HepG2 (cell line): ENCODE measurements at regions not wholly inside any gene's neighbourhood (a gene's known extent, or its start where the extent isn't known, plus 50 kb on each side); places are given as distances from the start of the nearest gene placed in this dataset.

Experiments
- ATAC-seq: fragments of 200-7000 bp; cut with Tn5 transposase; 3 replicates; pipeline ENCODE4 v1.9.1; 2020; ENCODE audit warnings: mild to moderate bottlenecking, moderate library complexity
- BruUV-seq: library from RNA; stranded (reverse); fragments of 400-500 nt; replicated peaks from 2 replicates; lab custom pipeline; 2021; lab: Mats Ljungman, UMichigan
- CTCF ChIA-PET: fragments of 300-600 bp; formaldehyde crosslinking; extraction: SDS; loops from one replicate; lab custom pipeline; 2021; ENCODE audit warnings: low total read pairs, inconsistent platforms, low intra/inter-chr PET ratio; lab: Yijun Ruan, JAX
- POLR2A ChIA-PET: fragments of 350-600 bp; sonication (Branson Sonifier 250); formaldehyde crosslinking; loops from one replicate; lab custom pipeline; 2020; ENCODE audit warnings: antibody characterized with exemption, inconsistent platforms; lab: Yijun Ruan, JAX
- DNase-seq: peaks from one replicate; pipeline ENCODE4 v3.0.0-alpha.2; 2015; ENCODE audit warnings: low spot score
- FAIRE-seq: peaks from 3 replicates; lab custom pipeline; 2011; peaks lifted over from hg19 to GRCh38; lab: Jason Lieb, UNC
- H2AFZ ChIP-seq: one replicate; pipeline ENCODE4 v1.6.1; 2011; ENCODE audit warnings: low read length, inconsistent platforms
- H3K27ac ChIP-seq: fragments of 300-600 bp; 3 replicates; pipeline ENCODE4 v1.8.0; 2011; ENCODE audit warnings: mixed run types, mild to moderate bottlenecking, mixed read lengths, low read length, inconsistent platforms; ENCODE audit not compliant: insufficient read depth; ENCODE audit errors: extremely low read length
- H3K27me3 ChIP-seq, 2 experiments: fragments of 200-600 bp in 1 of 2; 2 replicates in 1 of 2; 3 replicates in 1 of 2; pipeline versions ENCODE4 v1.6.0 to v1.8.0; 2011; ENCODE audit warnings: low read length in 2 of 2, mild to moderate bottlenecking in 2 of 2, moderate library complexity in 2 of 2, inconsistent platforms in 1 of 2; ENCODE audit not compliant: insufficient read depth in 2 of 2, control insufficient read depth in 1 of 2
- H3K36me3 ChIP-seq, 2 experiments: fragments of 200-600 bp in 1 of 2; replicated peaks in 1 of 2; 2 replicates in 1 of 2; 3 replicates in 1 of 2; pipeline versions ENCODE4 v1.5.1 to v1.8.0; 2011; ENCODE audit warnings: low read length in 2 of 2, inconsistent platforms in 1 of 2; ENCODE audit not compliant: insufficient read depth in 2 of 2, control insufficient read depth in 1 of 2
- H3K4me1 ChIP-seq: 2 replicates; pipeline ENCODE4 v1.5.1; 2012; ENCODE audit warnings: low read length, inconsistent platforms; ENCODE audit not compliant: insufficient read depth
- H3K4me2 ChIP-seq: 2 replicates; pipeline ENCODE4 v1.6.0; 2011; ENCODE audit warnings: low read depth, low read length, inconsistent platforms
- H3K4me3 ChIP-seq, 3 experiments: fragments of 200-600 bp in 1 of 3; sonication (generic), shearing (Covaris generic) in 1 of 3; replicated peaks in 1 of 3; 2 replicates each; pipeline ENCODE4 v1.5.1; 2011 to 2016; ENCODE audit warnings: low read length in 3 of 3, inconsistent platforms in 2 of 3, low read depth in 2 of 3, mild to moderate bottlenecking in 2 of 3, control low read depth in 1 of 3, mixed read lengths in 1 of 3; ENCODE audit not compliant: insufficient read depth in 1 of 3
- H3K79me2 ChIP-seq: one replicate; pipeline ENCODE4 v1.6.1; 2011; ENCODE audit warnings: low read length, inconsistent platforms; ENCODE audit not compliant: insufficient read depth
- H3K9ac ChIP-seq: 2 replicates; pipeline ENCODE4 v1.6.0; 2011; ENCODE audit warnings: mild to moderate bottlenecking, low read depth, low read length, inconsistent platforms; ENCODE audit not compliant: insufficient read depth
- H3K9me3 ChIP-seq: 2 replicates; pipeline ENCODE4 v1.5.1; 2012; ENCODE audit warnings: mild to moderate bottlenecking, low read length
- H4K20me1 ChIP-seq: 2 replicates; pipeline ENCODE4 v1.6.0; 2011; ENCODE audit warnings: inconsistent platforms, mild to moderate bottlenecking, low read length, moderate library complexity; ENCODE audit not compliant: insufficient read depth
- BRF2 ChIP-seq: sonication (generic); formaldehyde crosslinking; IDR thresholded peaks from 2 replicates; pipeline ENCODE4 v1.8.1; 2022; ENCODE audit warnings: mild to moderate bottlenecking, missing genetic modification reagents
- CBX1 ChIP-seq: IDR thresholded peaks from one replicate; pipeline ENCODE4 v1.6.1; 2016; ENCODE audit warnings: antibody characterized with exemption, low read depth
- FLYWCH1 ChIP-seq: sonication (generic); formaldehyde crosslinking; IDR thresholded peaks from 2 replicates; pipeline ENCODE4 v1.8.1; 2023; ENCODE audit warnings: mild to moderate bottlenecking, missing genetic modification reagents
- HIVEP1 ChIP-seq: sonication (generic); formaldehyde crosslinking; IDR thresholded peaks from 2 replicates; pipeline ENCODE4 v1.4.0; 2020; ENCODE audit warnings: mild to moderate bottlenecking, missing genetic modification reagents
- HOXA5 ChIP-seq: sonication (generic); formaldehyde crosslinking; IDR thresholded peaks from 2 replicates; pipeline ENCODE4 v1.4.0; 2020; ENCODE audit warnings: missing genetic modification reagents
- ISX ChIP-seq: sonication (generic); formaldehyde crosslinking; conservative IDR thresholded peaks from 2 replicates; pipeline ENCODE4 v1.5.0; 2020; ENCODE audit warnings: missing genetic modification reagents
- KDM1A ChIP-seq: IDR thresholded peaks from 2 replicates; pipeline ENCODE4 v1.6.1; 2016; ENCODE audit warnings: missing compliant biosample characterization
- ONECUT2 ChIP-seq: sonication (generic); formaldehyde crosslinking; IDR thresholded peaks from 2 replicates; pipeline ENCODE4 v1.4.0; 2020; ENCODE audit warnings: missing genetic modification reagents
- POGZ ChIP-seq: sonication (generic); formaldehyde crosslinking; IDR thresholded peaks from 2 replicates; pipeline ENCODE4 v1.4.0; 2020; ENCODE audit warnings: mild to moderate bottlenecking, missing genetic modification reagents
- POLR2G ChIP-seq: fragments of 200-400 bp; formaldehyde crosslinking; IDR thresholded peaks from 2 replicates; pipeline ENCODE4 v1.6.1; 2018; ENCODE audit warnings: mild to moderate bottlenecking, low read depth, low read length, moderate library complexity
- SRF ChIP-seq: IDR thresholded peaks from 2 replicates; pipeline ENCODE4 v1.6.1; 2011; ENCODE audit warnings: mild to moderate bottlenecking, low read depth, low read length, moderate library complexity
- TMF1 ChIP-seq: sonication (generic); formaldehyde crosslinking; IDR thresholded peaks from 2 replicates; pipeline ENCODE4 v1.8.1; 2022; ENCODE audit warnings: low read depth, missing genetic modification reagents
- ZFP36L2 ChIP-seq: sonication (generic); formaldehyde crosslinking; IDR thresholded peaks from 2 replicates; pipeline ENCODE4 v1.4.0; 2020; ENCODE audit warnings: missing genetic modification reagents
- ZNF232 ChIP-seq: sonication (generic); formaldehyde crosslinking; IDR thresholded peaks from 2 replicates; pipeline ENCODE4 v1.4.0; 2020; ENCODE audit warnings: missing genetic modification reagents, borderline replicate concordance
- ZNF333 ChIP-seq: sonication (generic); formaldehyde crosslinking; IDR thresholded peaks from 2 replicates; pipeline ENCODE4 v1.4.0; 2020; ENCODE audit warnings: mild to moderate bottlenecking, missing genetic modification reagents, borderline replicate concordance
- ZNF577 ChIP-seq: sonication (generic); formaldehyde crosslinking; IDR thresholded peaks from 2 replicates; pipeline ENCODE4 v1.4.0; 2020; ENCODE audit warnings: mild to moderate bottlenecking, low read depth, missing genetic modification reagents, borderline replicate concordance
- ZNF773 ChIP-seq: sonication (generic); formaldehyde crosslinking; IDR thresholded peaks from 2 replicates; pipeline ENCODE4 v1.4.0; 2020; ENCODE audit warnings: missing genetic modification reagents, borderline replicate concordance
- in situ Hi-C: cut with HindIII; loops from 2 replicates; pipeline ENCODE4 v1.10.0; 2017; ENCODE audit warnings: low pct_unique_long_range_greater_than_20kb; ENCODE audit not compliant: extremely low pct_ligation_motif_present
- intact Hi-C: fragments of 100-400 bp; cut with micrococcal nuclease; formaldehyde crosslinking; loops from one replicate; pipeline ENCODE4 v1.10.0; 2022; ENCODE audit not compliant: unreplicated experiment

- CTCF ChIA-PET: no interaction called here
- POLR2A ChIA-PET: no interaction called here
- BruUV-seq: no TSS peak
- no peaks in the 10 kb centered on the region for H4K20me1 ChIP-seq
- no peaks in the 10 kb centered on the region for H3K36me3 ChIP-seq
- FAIRE-seq (no peak), ATAC-seq (no peak), DNase-seq (no peak)
- intact Hi-C loops: no loop called here
- no peaks in the 10 kb centered on the region for H3K79me2 ChIP-seq
- in situ Hi-C loops: no loop called here
- H3K27ac ChIP-seq: no peak overlapping the region
- peaks cover 19% of the 10 kb centered on the region for H3K9me3 ChIP-seq
- no peak overlapping the region for H3K9ac ChIP-seq
- H3K4me1 ChIP-seq: no peaks in the 10 kb centered on the region
- H3K4me2 ChIP-seq: no peak overlapping the region
- H3K27me3 ChIP-seq: 0 out of 5 replicates have a peak, but pooled peaks cover 0 to 5% of the 10 kb centered on the region in 2 experiments
- TF ChIP-seq ZNF232: no peak
- TF ChIP-seq HIVEP1: no peak
- no peak for TF ChIP-seq ZNF333 (CRISPR knock-in tag)
- no peak for TF ChIP-seq ONECUT2
- no peak for TF ChIP-seq ZFP36L2 (CRISPR knock-in tag)
- no peak for TF ChIP-seq KDM1A (CRISPR knock-in tag)
- no peak for TF ChIP-seq SRF
- TF ChIP-seq BRF2 (CRISPR knock-in tag): no peak
- no peak for TF ChIP-seq CBX1
- no peak overlapping the region for H3K4me3 ChIP-seq
- H2AFZ ChIP-seq: no peak overlapping the region
Measured at GRCh38 chr3:40705663-40706062, 180.9 kb downstream of the ZNF621 start.

GRCh38 chr3:40713306-40713705, 188.5 kb downstream of the ZNF621 start:
- in situ Hi-C loops: no loop called here
- Histone ChIP-seq H3K9ac (no peak overlapping the region), H3K36me3 (no peaks in the 10 kb centered on the region), H3K9me3 (no peaks in the 10 kb centered on the region), H2AFZ (no peak overlapping the region), H3K79me2 (no peaks in the 10 kb centered on the region), H4K20me1 (no peaks in the 10 kb centered on the region), H3K4me3 (no peak overlapping the region), H3K4me1 (no peaks in the 10 kb centered on the region), H3K4me2 (no peak overlapping the region), H3K27ac (no peak overlapping the region), H3K27me3 (peaks cover 0 to 12% of the 10 kb centered on the region in 2 experiments; a peak in 2 of 5 replicates)
- TF ChIP-seq POLR2G: no peak
- no peak for TF ChIP-seq ISX
- TF ChIP-seq TMF1 (CRISPR knock-in tag): no peak
- TF ChIP-seq ZNF773 (CRISPR knock-in tag): no peak
- TF ChIP-seq FLYWCH1 (CRISPR knock-in tag): no peak
- TF ChIP-seq HOXA5 (CRISPR knock-in tag): no peak
- TF ChIP-seq ZNF577 (CRISPR knock-in tag): no peak
- no peak for TF ChIP-seq POGZ (CRISPR knock-in tag)
- BruUV-seq: no TSS peak
- DNase-seq (no peak), FAIRE-seq (no peak), ATAC-seq (no peak)
- ChIA-PET POLR2A (no interaction called here), CTCF (no interaction called here)
- intact Hi-C loops: no loop called here
